ENCODE measurements at regions not wholly inside any gene's neighbourhood (a gene's known extent, or its start where the extent isn't known, plus 50 kb on each side); places are given as distances from the start of the nearest gene placed in this dataset.
"Not testable (repeated sequence)": the region's sequence is repeated elsewhere in the genome, so short reads cannot be mapped to it uniquely, and the experiment has no call there.

DNA sequence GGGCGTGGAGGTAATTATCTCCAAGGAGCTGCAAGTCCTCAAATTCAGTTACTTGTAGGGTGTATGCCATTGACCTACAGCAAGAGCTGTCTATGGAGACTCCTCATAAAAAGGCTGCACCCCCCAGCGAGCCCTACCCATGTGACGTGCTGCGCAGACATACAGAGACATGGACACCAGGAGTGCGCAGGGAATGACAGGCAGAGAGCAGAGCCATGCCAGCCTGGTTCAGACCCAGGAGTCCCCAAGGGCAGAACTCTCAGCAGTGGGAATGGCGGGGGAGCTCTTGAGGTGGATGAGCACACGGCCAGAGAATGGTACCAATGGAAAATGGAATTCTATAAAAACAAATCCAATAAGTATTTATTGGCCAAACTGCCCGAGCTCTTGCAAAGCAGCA lies 310.1 kb downstream of the MYCN start:
- DNase-seq: no peak

DNA sequence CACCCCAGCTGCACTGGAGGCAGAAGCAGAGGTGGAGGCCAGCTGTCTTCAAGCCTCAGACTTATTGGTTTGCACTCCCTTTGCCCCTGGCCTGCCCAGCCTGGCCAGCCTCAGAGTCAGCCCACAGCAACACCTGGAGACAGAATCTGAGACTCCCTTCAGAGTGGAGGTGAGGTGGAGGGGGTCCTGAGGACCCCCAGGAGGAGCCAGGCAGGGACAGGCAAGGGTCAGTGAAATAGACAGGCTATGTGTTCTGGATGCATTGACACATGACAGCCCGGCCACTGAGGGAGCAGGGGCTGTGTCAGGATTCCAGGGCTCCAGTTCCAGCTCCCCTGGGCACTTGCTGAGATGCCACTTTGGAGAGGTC lies 309.7 kb downstream of the MYCN start:
- DNase-seq: no peak

DNA sequence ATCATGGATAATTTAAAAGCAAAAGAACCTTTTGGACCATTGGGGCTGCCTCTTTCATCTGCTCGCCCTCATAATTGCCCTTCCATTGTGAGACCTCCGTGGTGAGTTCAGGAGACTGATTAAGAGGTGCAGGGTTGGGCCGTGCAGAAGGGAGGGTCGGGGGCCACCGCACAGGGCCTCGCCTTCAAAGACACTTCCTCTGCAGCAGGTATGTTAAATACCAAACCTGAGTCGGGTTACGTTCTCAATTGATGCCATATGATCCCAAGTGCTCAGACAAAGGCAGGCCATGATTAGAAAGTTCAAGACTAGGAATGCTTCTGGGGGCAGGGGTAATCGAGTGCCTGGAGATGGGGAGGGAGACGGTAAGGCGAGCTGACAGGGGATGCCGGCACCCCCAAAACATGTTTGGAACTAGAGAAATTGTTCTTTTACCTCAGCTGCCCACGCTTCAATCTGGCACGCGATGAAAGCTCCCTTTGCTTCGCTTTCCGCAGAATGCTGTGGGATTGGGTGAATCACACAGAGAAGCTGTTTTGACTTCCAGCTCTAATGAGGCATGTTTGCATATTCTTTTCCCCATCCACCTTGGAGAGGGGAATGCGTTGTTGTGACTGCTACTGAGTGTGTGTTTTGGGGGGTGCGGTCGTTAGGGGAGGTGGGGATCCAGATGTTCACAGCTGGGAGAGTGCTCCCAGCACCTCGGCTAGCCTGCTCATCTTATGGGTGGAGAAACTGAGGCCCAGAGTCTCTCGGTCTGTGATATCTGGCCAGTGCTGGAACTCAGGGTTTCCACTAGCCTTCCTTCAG lies 309.1 kb downstream of the MYCN start:
- no peak for DNase-seq

DNA sequence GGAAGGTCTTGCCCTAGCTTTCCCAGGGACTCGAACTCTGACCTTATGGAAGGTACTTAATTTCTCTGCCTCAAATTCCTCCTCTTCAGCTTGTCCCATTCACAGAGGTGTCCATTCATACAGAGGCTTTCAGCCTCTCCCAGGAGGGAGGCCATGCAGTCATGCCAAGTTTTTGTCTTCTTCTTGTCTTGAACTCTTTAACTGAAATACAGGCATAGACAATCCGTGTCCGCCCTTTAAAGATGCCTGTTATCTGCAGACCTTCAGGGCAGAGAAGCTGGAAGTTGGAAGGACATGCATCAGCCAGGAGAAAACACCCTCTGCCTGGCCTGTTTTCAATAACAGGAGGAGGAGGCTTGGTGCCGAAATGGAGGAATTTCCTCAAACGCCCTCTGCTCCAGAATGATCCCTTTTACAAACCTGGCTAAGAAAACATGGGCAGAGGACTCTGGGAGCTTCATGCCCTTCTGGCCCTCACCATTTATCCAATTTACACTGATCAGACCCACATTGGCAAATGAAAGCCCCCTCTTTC lies 308.3 kb downstream of the MYCN start:
- DNase-seq: no peak

DNA sequence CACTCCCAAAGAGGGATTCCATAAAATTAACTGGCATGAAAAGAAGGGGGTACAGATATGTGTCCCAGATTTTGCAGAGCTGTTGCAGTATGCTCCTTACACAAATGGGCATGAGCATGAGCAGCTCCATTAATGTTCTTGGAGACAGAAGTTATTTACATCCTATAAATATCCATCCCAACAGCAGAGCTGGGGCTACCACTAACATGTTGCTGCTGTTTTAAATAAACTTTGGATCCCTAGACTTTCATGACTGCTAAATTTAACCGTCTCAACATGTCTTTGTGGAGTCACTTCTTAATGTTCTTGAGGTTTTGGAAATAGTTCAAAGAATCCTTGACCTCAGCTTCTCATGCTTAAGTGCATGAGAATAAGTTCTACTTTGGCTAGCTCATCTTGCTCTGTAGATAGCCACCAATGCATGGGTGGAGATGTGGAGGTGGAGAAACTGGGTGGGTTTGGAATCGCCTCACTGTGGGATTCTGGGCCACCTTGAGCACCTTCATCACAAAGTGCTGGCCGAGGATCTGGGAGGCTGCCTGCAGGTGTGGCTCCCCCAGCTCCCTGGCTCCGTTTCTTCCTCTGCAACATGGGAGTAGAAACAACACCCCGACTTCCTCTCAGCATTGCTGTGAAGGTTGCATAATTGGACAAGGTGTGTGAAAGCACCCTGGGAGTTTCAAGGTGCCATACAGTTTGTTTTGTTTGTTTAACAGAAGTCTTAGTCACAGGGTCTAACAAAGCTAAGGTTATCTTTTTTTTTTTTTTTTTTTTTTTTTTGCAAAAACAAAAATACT lies 307.2 kb downstream of the MYCN start:
- DNase-seq: no peak

DNA sequence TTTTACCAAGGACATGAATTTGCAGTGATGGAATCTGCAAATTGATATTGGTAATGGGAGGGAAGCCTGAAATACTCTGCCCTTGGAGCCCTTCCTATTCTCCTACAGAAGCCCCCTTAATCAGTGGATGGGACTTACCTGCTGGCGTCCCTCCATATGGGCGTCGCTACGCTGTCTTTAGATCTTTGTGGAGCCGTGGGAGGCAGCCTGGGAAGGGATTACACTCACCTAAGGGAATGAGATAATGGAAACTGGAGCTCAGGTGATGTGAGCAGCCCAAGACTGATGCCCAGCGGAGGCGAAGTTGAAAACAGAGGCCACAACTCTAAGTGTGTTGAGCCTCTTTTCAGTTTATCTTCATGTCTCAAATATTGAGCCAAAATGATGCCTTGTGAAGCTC lies 306.6 kb downstream of the MYCN start:
- no peak for DNase-seq

DNA sequence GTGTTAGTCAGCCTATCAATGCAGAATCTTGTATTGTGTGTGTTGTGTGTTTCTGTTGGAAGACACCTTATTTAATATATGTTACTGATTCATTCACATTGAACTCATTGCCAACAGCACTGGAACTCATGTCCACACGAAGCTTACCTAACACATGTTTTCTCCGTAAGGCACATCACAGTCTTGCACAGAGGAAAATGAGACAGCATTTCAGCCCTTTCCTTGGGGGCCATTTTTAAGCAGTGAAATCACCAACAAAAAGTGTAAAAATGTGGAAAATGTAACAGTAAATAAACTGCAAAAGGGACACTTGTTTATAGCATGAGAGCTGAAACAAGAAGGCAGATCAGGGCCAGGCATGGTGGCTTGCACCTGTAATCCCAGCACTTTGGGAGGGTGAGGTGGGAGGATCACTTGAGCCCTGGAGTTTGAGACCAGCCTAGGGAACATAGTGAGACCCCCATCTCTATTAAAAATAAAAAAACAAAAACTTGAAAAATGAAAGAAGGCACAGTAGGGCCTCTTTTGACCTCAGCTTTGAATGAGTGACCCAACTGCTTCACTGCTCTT lies 306.0 kb downstream of the MYCN start:
- DNase-seq: no peak

DNA sequence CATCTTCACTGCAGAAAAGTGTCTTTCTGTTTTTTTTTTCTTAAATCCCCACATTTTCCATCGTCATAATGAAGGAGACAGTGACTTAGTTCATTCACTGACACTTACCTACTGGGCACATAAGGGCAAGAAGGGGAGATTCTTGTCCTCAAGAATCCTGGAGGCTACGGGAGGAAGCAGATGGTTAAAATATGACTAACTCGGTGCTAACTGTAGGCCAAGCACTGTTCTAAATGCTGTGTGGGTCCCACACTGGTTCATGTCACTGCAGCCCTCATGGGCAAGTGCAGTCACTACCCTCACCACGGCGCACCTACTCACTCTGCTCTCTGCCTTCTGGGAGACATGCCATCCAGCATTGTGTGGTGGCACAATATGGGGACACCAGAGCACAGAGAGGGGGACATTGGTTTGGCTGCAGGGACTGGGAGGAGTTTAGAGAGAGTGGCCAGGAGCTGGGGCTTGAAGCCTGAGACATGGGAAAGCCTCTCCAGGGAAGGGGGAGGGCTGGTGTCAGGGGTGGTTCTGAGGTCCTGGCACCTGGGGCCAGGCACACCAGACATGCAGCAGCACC lies 305.2 kb downstream of the MYCN start:
- no peak for DNase-seq

DNA sequence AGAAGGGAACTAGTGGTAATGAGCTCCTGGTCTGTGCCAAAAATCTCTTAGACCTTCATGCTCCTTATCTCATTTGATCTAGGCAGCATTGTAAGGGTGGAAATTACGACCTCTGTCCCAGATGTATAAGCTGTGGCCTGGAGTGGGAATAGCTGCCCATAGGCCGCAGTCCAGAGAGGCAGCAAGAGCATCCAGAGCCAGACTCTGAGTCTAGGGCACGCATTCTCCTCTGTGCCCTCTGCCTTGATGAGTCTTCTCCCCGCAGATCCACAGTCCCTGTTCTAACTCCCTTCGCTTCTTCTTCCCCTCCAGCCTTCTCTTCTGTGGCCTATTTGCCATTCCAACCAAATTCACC lies 304.6 kb downstream of the MYCN start:
- no peak for DNase-seq

DNA sequence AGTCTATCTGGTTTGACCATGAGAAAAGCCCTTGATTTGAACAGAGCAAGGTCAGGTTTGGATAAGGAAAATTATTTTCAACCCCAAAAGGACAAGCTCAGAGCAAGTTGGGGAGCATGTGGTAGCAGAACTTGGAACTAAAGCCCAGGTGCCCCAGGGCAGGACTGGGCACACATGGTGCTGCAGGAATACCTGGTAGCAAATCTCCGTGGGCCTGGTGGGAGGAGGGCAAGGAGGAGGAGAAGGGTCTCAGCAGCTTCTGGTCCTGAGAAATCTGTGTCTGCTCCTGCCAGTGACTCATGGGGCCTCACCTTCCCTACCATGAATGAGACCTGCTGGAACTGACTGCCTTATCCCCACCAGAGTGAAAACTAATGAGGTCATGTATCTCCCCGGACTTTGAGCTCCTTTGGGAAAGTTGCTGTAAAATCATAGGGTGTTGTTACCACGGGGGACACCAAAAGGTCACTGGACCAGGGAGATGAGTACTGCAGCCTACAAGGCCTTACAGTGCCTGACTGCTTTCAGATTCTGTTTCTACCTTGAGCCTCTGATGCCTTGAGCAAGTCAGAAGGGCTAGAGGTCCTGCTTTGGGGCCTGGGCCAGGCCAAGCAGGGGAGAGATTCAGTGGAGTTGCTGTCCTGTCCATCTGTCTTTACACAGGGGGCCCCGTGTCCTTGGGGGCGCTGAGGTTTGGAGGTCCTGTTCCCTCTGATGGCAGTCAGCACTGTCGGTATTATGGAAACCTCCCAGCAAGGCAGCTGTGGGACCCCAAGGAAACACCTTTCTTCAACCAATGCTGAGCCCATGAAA lies 304.0 kb downstream of the MYCN start:
- no peak for DNase-seq

DNA sequence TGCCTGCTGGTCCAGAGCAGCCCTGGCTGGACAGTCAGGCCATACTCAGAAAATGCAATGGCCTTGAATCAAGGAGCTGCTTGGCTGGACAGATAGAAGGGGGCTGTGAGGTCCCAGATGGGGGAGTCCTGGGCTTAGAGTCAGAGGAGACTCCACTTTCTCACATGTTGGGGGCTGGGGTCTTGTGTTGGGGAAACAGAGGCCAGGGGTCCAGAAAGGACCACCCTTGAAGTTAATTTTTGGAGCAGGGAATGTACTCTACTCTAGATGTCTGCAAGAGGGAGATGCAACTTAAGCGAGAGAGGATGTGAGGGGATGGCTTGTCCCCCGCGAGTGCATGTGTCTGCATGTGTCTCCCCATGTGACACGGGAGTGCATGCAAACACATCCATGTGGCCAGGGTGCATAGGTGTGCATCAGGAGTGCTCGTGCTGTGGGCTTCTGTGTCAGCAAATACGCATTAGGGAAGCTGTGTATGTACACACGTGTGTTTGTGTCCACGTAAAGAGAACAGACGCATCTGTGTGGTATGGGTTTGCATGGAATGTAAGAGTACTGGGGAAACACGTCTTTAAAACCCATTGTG lies 303.2 kb downstream of the MYCN start:
- DNase-seq: no peak

DNA sequence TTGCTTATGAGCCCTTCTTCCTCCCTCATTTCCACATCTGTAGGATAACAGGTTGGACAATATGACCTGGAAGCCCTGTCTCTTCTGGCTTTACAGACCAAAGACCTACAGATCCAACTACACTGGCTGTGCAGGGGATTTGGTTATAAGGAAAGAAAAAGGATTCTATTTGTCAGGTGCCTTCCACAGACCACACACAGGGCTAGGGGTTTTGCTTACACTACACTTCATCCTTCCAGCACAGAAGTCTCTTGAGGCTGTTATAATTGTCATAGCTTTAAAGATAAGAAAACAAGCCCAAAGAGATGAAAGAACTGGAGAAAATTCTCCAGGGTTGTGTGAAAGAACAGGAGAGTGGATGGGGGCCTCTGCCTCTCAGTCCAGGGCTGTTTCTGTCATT lies 302.6 kb downstream of the MYCN start:
- no peak for DNase-seq

DNA sequence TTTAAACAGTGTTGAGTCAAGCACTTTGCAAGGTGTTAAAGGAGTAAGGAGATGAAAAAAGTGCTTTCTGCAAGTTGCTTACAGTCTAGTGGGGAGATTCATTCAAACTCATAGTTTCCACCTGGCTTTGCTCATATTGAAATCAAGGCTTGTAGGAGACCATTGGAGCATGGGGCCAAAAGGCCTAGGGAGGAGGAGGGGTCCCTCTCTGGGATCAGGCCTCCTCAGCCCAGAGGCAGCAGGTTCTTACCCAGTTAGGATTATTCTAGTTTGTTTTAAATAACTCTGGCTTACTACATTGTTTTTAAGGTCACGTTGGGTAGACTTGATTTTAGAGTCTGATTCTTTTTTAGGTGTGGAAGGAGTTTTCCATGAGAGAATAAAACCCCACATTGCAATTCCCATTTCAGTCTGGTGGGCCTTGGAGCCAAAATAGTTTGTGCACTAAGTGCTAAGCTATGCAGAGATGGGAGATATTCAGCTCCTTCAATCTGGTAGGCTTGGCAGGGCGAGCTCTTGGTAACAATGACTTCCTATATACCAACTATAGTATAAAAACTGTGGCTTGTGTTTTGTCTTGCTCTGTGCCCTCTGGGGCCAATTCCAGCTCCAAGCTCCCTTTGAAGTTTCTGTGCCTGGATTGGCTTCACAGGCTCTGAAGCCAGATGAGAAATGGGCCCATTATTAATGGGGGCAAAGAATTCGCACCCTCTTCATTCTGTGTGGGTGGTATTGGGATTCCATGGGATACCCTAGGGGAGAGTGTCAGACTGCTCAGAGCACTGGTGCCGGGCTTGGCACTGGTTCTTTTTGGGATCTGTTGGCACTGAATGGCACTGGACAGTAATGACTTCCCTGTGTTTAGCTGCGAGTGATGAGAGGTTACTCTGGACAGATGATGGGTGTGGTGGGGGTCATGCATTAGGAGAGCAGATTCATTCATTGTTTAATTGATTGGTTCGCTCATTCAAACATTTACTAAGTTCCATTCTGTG lies 301.1 kb downstream of the MYCN start:
- no peak for DNase-seq

DNA sequence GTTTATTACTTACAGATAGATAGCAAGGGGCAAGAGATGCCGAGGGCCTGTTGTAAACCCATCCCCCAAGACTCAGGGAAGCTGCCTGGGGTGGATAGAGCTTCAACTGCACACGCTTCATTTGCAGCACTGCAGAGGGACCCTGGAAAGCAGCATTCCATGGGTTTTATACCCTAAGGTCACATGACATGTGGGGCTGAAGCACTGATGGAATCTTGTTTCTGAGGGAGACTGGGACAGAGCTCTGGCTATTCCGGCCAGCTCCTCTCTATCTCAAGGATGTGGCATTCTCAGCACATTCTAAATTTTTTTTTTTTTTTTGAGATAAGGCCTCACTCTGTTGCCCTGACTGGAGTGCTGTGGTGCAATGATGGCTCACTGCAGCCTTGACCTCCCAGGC lies 300.1 kb downstream of the MYCN start:
- DNase-seq: no peak

DNA sequence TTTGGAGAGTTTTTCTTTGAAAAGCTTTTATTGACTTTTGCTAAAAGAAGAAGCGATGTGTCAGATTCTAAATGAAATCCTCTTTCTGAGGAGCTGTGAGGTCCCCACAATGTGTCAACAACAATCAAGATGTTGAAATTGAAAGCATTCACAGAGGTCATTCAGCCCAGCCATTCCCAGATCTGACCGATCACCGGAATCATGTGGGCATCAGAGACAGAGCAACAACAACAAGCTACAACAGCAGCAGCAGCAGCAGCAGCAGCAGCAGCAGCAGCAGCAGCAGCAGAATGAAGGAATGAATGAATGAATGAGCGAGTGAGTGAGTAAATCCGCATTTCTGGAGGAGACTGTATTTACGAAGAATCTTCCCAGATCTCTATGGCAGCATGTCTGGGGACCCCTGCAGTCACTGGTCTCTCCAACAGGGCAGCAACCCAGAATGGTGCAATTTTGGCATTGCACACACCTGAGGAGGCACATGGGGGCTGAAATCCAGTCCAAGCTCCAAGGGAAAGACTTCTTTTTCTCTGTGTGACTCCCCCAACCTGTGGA lies 299.0 kb downstream of the MYCN start:
- DNase-seq: no peak

DNA sequence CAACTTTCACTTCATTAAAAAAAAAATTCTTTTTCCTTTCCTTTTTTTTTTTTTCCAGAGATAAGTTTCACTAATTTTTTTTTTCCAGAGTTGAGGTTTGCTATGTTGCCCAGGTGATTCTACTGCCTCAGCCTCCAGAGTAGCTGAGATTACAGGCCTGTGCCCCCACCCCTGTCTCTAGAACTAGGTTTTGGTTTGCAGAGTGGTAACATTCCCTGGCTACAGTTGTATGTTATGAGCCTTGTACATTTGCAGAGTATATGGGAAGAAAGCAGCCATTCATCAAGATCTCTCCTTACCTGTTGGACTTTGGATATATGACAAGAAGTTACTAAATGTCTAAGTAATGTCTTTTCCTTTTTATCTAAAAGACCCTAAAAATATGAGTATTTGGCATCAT lies 298.4 kb downstream of the MYCN start:
- no peak for DNase-seq

DNA sequence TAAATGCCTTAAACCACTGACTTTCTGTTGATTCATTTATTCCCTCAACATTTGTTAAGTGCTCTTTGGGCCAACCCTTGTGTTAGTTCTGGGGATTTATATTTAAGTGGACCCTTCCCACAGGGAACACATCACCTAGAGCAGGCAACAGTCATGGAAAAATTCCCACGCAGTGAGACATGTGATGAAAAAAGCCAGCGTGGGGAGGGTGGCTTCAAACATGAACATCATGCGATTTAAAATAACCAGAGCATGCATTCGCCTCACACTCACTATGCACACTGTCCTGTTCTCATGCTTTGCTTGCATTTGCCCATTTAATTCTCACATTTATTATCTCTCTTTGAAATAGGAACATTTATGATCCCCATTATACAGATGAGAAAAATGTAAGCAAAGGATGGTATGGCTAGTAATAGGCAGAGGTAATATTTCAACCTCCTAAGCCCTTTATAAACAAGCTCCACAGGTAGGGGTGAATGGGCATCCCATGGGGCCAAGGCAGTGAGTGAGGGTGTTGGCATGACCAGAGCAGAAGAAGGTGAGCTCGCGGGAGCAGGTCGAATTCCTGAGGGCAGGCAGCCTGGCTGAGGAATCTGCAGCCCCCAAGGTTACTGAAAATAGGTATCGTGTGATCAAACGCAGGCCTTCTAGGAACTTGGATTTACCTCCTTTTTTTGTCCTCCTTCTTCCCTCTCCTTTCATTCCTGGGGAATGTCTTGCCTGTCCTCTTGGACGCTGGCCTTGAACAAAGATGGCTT lies 297.8 kb downstream of the MYCN start:
- DNase-seq: no peak

DNA sequence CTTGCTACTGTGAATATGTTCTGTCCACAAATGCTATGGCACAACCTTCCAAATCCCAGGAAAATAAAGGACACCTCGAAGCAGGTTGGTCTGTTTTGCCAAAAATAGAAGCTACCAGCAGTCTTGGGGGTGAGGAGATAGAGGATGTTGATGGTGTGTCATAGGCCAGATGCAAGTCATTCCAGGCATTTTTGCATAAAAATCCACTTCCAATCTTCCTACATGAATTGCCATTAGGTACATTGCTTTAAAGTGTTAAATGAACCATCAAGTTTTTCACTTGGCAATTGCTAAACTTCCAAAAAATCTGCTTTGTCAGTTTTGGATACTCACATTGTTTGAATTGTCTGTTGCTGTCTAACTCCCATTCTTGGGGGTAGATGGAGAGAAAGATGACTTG lies 295.4 kb downstream of the MYCN start:
- DNase-seq: no peak

DNA sequence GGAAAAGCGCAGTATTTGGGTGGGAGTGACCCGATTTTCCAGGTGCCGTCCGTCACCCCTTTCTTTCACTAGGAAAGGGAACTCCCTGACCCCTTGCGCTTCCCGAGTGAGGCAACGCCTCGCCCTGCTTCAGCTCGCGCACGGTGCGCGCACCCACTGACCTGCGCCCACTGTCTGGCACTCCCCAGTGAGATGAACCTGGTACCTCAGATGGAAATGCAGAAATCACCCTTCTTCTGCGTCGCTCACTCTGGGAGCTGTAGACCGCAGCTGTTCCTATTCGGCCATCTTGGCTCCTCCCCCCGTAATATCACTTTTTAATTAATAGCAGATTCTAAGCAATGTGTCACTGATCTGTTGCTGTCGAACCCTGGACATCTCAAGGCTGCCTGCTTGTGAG lies 294.9 kb downstream of the MYCN start:
- DNase-seq: not testable (repeated sequence)

DNA sequence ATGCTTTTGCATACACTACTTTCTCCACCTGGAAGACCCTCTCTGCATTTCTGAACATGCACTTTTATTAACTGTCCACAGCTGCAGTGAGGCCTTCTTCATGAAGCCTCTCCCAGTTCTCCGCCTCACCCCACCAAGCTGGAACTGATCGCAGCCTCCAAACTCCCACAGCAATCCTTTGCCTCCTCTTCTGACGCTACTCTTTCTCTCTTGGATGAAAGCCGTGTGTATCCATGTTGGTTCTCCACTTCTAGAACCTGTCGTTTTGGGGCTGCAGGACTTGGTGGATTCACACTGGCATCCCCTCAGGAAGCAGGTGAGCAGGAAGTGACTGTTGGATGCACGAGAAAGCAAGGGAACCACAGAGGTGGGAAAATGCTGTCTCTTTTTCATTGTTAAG lies 288.6 kb downstream of the MYCN start:
- DNase-seq: no peak
